HepG2 (cell line): ENCODE measurements at regions not wholly inside any gene's neighbourhood (a gene's known extent, or its start where the extent isn't known, plus 50 kb on each side); places are given as distances from the start of the nearest gene placed in this dataset.
"Not testable (repeated sequence)": the region's sequence is repeated elsewhere in the genome, so short reads cannot be mapped to it uniquely, and the experiment has no call there.

Source experiments
- ATAC-seq: fragments of 200-7000 bp; cut with Tn5 transposase; 3 replicates; pipeline ENCODE4 v1.9.1; 2020; ENCODE audit warnings: mild to moderate bottlenecking, moderate library complexity
- BruUV-seq: library from RNA; stranded (reverse); fragments of 400-500 nt; replicated peaks from 2 replicates; lab custom pipeline; 2021; lab: Mats Ljungman, UMichigan
- CTCF ChIA-PET: fragments of 300-600 bp; formaldehyde crosslinking; extraction: SDS; loops from one replicate; lab custom pipeline; 2021; ENCODE audit warnings: low total read pairs, inconsistent platforms, low intra/inter-chr PET ratio; lab: Yijun Ruan, JAX
- POLR2A ChIA-PET: fragments of 350-600 bp; sonication (Branson Sonifier 250); formaldehyde crosslinking; loops from one replicate; lab custom pipeline; 2020; ENCODE audit warnings: antibody characterized with exemption, inconsistent platforms; lab: Yijun Ruan, JAX
- DNase-seq: peaks from one replicate; pipeline ENCODE4 v3.0.0-alpha.2; 2015; ENCODE audit warnings: low spot score
- FAIRE-seq: peaks from 3 replicates; lab custom pipeline; 2011; peaks lifted over from hg19 to GRCh38; lab: Jason Lieb, UNC
- H2AFZ ChIP-seq: one replicate; pipeline ENCODE4 v1.6.1; 2011; ENCODE audit warnings: low read length, inconsistent platforms
- H3K27ac ChIP-seq: fragments of 300-600 bp; 3 replicates; pipeline ENCODE4 v1.8.0; 2011; ENCODE audit warnings: mixed run types, mild to moderate bottlenecking, mixed read lengths, low read length, inconsistent platforms; ENCODE audit not compliant: insufficient read depth; ENCODE audit errors: extremely low read length
- H3K27me3 ChIP-seq, 2 experiments: fragments of 200-600 bp in 1 of 2; 2 replicates in 1 of 2; 3 replicates in 1 of 2; pipeline versions ENCODE4 v1.6.0 to v1.8.0; 2011; ENCODE audit warnings: low read length in 2 of 2, mild to moderate bottlenecking in 2 of 2, moderate library complexity in 2 of 2, inconsistent platforms in 1 of 2; ENCODE audit not compliant: insufficient read depth in 2 of 2, control insufficient read depth in 1 of 2
- H3K36me3 ChIP-seq, 2 experiments: fragments of 200-600 bp in 1 of 2; replicated peaks in 1 of 2; 2 replicates in 1 of 2; 3 replicates in 1 of 2; pipeline versions ENCODE4 v1.5.1 to v1.8.0; 2011; ENCODE audit warnings: low read length in 2 of 2, inconsistent platforms in 1 of 2; ENCODE audit not compliant: insufficient read depth in 2 of 2, control insufficient read depth in 1 of 2
- H3K4me1 ChIP-seq: 2 replicates; pipeline ENCODE4 v1.5.1; 2012; ENCODE audit warnings: low read length, inconsistent platforms; ENCODE audit not compliant: insufficient read depth
- H3K4me2 ChIP-seq: 2 replicates; pipeline ENCODE4 v1.6.0; 2011; ENCODE audit warnings: low read depth, low read length, inconsistent platforms
- H3K4me3 ChIP-seq, 3 experiments: fragments of 200-600 bp in 1 of 3; sonication (generic), shearing (Covaris generic) in 1 of 3; replicated peaks in 1 of 3; 2 replicates each; pipeline ENCODE4 v1.5.1; 2011 to 2016; ENCODE audit warnings: low read length in 3 of 3, inconsistent platforms in 2 of 3, low read depth in 2 of 3, mild to moderate bottlenecking in 2 of 3, control low read depth in 1 of 3, mixed read lengths in 1 of 3; ENCODE audit not compliant: insufficient read depth in 1 of 3
- H3K79me2 ChIP-seq: one replicate; pipeline ENCODE4 v1.6.1; 2011; ENCODE audit warnings: low read length, inconsistent platforms; ENCODE audit not compliant: insufficient read depth
- H3K9ac ChIP-seq: 2 replicates; pipeline ENCODE4 v1.6.0; 2011; ENCODE audit warnings: mild to moderate bottlenecking, low read depth, low read length, inconsistent platforms; ENCODE audit not compliant: insufficient read depth
- H3K9me3 ChIP-seq: 2 replicates; pipeline ENCODE4 v1.5.1; 2012; ENCODE audit warnings: mild to moderate bottlenecking, low read length
- H4K20me1 ChIP-seq: 2 replicates; pipeline ENCODE4 v1.6.0; 2011; ENCODE audit warnings: inconsistent platforms, mild to moderate bottlenecking, low read length, moderate library complexity; ENCODE audit not compliant: insufficient read depth
- AGO2 ChIP-seq: fragments of 200-400 bp; formaldehyde crosslinking; optimal IDR thresholded peaks from 2 replicates; pipeline ENCODE3; 2017; ENCODE audit warnings: mild to moderate bottlenecking, low read depth, low read length, moderate library complexity
- PAF1 ChIP-seq: IDR thresholded peaks from 2 replicates; pipeline ENCODE4 v1.6.1; 2016; ENCODE audit warnings: missing genetic modification reagents, missing compliant biosample characterization
- ZNF484 ChIP-seq: sonication (generic); formaldehyde crosslinking; IDR thresholded peaks from 2 replicates; pipeline ENCODE4 v1.5.1; 2020; ENCODE audit warnings: mild to moderate bottlenecking, low read depth, missing genetic modification reagents, borderline replicate concordance
- ZNF713 ChIP-seq: sonication (generic); formaldehyde crosslinking; IDR thresholded peaks from 2 replicates; pipeline ENCODE4 v1.4.0; 2020; ENCODE audit warnings: mild to moderate bottlenecking, missing genetic modification reagents
- WGBS: methylation state at CpG from one replicate; pipeline ENCODE4 v1.1.6; 2017; ENCODE audit warnings: low lambda C conversion rate; 5-methylcytosine and 5-hydroxymethylcytosine counted together
- in situ Hi-C: cut with HindIII; loops from 2 replicates; pipeline ENCODE4 v1.10.0; 2017; ENCODE audit warnings: low pct_unique_long_range_greater_than_20kb; ENCODE audit not compliant: extremely low pct_ligation_motif_present
- intact Hi-C: fragments of 100-400 bp; cut with micrococcal nuclease; formaldehyde crosslinking; loops from one replicate; pipeline ENCODE4 v1.10.0; 2022; ENCODE audit not compliant: unreplicated experiment

- CTCF ChIA-PET = no interaction called here
- Histone ChIP-seq H3K4me1 (no peaks in the 10 kb centered on the region), H3K4me2 (no peak overlapping the region), H2AFZ (no peak overlapping the region), H4K20me1 (no peaks in the 10 kb centered on the region), H3K36me3 (no peaks in the 10 kb centered on the region), H3K27ac (no peak overlapping the region), H3K27me3 (peaks cover 13 to 57% of the 10 kb centered on the region in 2 experiments; a peak in 4 of 5 replicates), H3K79me2 (no peaks in the 10 kb centered on the region), H3K9ac (no peak overlapping the region), H3K9me3 (no peaks in the 10 kb centered on the region), H3K4me3 (no peak overlapping the region)
- DNase-seq = no peak
- POLR2A ChIA-PET = no interaction called here
- ATAC-seq = no peak
- no TSS peak for BruUV-seq
- TF ChIP-seq ZNF713 (CRISPR knock-in tag) (no peak), ZNF484 (CRISPR knock-in tag) (no peak), PAF1 (CRISPR knock-in tag) (no peak), AGO2 (no peak)
- WGBS = 2% methylated on average over 5 of the region's 8 CpGs
- FAIRE-seq = no peak
- in situ Hi-C loops (no loop called here), intact Hi-C loops (no loop called here)
Observed at GRCh38 chr9:135307300-135307699, 172.3 kb upstream of the PPP1R26 start.

DNA sequence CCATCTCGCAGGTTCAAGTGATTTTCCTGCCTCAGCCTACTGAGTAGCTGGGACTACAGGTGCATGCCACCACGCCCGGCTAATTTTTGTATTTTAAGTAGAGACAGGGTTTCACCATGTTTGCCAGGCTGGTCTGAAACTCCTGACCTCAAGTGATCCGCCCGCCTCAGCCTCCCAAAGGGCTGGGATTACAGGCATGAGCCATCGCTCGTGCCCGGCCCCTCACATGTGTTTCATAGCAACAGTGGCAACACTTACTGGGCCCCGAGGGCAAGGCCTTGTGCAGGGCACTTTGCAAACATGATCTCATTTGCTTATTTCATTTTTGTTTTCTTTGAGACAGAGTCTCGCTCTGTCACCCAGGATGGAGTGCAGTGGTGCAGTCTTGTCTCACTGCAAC is 171.7 kb upstream of the PPP1R26 start:
- WGBS = 2% methylated on average over 5 of the region's 10 CpGs
- H3K4me1 ChIP-seq, H4K20me1 ChIP-seq, ATAC-seq, H3K36me3 ChIP-seq, H3K9ac ChIP-seq, FAIRE-seq, H3K79me2 ChIP-seq, H3K4me2 ChIP-seq, CTCF ChIA-PET, H3K9me3 ChIP-seq, in situ Hi-C loops, H2AFZ ChIP-seq, H3K27ac ChIP-seq, POLR2A ChIA-PET, BruUV-seq, DNase-seq, H3K4me3 ChIP-seq, intact Hi-C loops: not testable (repeated sequence)
- peaks cover 10 to 50% of the 10 kb centered on the region in 2 experiments; a peak in 4 of 5 replicates for H3K27me3 ChIP-seq
